SK-N-DZ (cell line): ENCODE measurements at regions not wholly inside any gene's neighbourhood (a gene's known extent, or its start where the extent isn't known, plus 50 kb on each side); places are given as distances from the start of the nearest gene placed in this dataset.
"Not testable (repeated sequence)": the region's sequence is repeated elsewhere in the genome, so short reads cannot be mapped to it uniquely, and the experiment has no call there.

ENCODE experiments used
- DNase-seq: peaks from one replicate; pipeline ENCODE4 v3.0.0-alpha.2; 2015; ENCODE audit warnings: low spot score

- DNase-seq: no peak
Observed at GRCh38 chr18:51448949-51449348, 251.5 kb upstream of the MEX3C start.

GRCh38 chr18:51453594-51453993 is 256.1 kb upstream of the MEX3C start:
- no peak for DNase-seq

- no peak for DNase-seq
Observed at GRCh38 chr18:51458861-51459260, 261.4 kb upstream of the MEX3C start.

GRCh38 chr18:51461956-51462355 is 264.5 kb upstream of the MEX3C start:
- no peak for DNase-seq

GRCh38 chr18:51463483-51464136 is 266.1 kb upstream of the MEX3C start:
- DNase-seq: no peak

GRCh38 chr18:51478908-51479307 is 281.4 kb upstream of the MEX3C start:
- no peak for DNase-seq

- no peak for DNase-seq
Observed at GRCh38 chr18:51479736-51480135, 282.3 kb upstream of the MEX3C start.

- no peak for DNase-seq
Observed at GRCh38 chr18:51480407-51481261, 283.2 kb upstream of the MEX3C start.

- no peak for DNase-seq
Observed at GRCh38 chr18:51486735-51487366, 289.4 kb upstream of the MEX3C start.

- DNase-seq: no peak
Observed at GRCh38 chr18:51490417-51490816, 292.9 kb upstream of the MEX3C start.

GRCh38 chr18:51490860-51491259 is 293.4 kb upstream of the MEX3C start:
- DNase-seq: no peak

GRCh38 chr18:51491678-51492372 is 294.3 kb upstream of the MEX3C start:
- no peak for DNase-seq

- DNase-seq: no peak
Observed at GRCh38 chr18:51498085-51498855, 300.8 kb upstream of the MEX3C start.

- no peak for DNase-seq
Observed at GRCh38 chr18:51503351-51503750, 305.9 kb upstream of the MEX3C start.

GRCh38 chr18:51506811-51507210 is 309.3 kb upstream of the MEX3C start:
- no peak for DNase-seq

GRCh38 chr18:51508410-51508809 is 310.9 kb upstream of the MEX3C start:
- not testable (repeated sequence) for DNase-seq

GRCh38 chr18:51510020-51510419 is 312.5 kb upstream of the MEX3C start:
- no peak for DNase-seq

GRCh38 chr18:51513517-51513916 is 316.0 kb upstream of the MEX3C start:
- no peak for DNase-seq

- no peak for DNase-seq
Observed at GRCh38 chr18:51514128-51514527, 316.6 kb upstream of the MEX3C start.

GRCh38 chr18:51516478-51517038 is 319.1 kb upstream of the MEX3C start:
- no peak for DNase-seq

- no peak for DNase-seq
Observed at GRCh38 chr18:51519571-51519970, 322.1 kb upstream of the MEX3C start.
